H1 (cell line): ENCODE measurements at regions not wholly inside any gene's neighbourhood (a gene's known extent, or its start where the extent isn't known, plus 50 kb on each side); places are given as distances from the start of the nearest gene placed in this dataset.

Experiments used
- ASH2L ChIP-seq: fragments of 200-600, 300-600 bp; sonication (generic); IDR thresholded peaks from one replicate; pipeline ENCODE4 v1.7.1; 2017; ENCODE audit warnings: low read length
- BACH1 ChIP-seq: IDR thresholded peaks from 2 replicates; pipeline ENCODE4 v1.6.1; 2012; ENCODE audit warnings: low read length, improper control_type of control experiment
- CHD1 ChIP-seq: IDR thresholded peaks from 2 replicates; pipeline ENCODE4 v1.6.1; 2012; ENCODE audit warnings: low read depth, low read length, improper control_type of control experiment
- CHD2 ChIP-seq: IDR thresholded peaks from 2 replicates; pipeline ENCODE4 v1.6.1; 2012; ENCODE audit warnings: low read length, improper control_type of control experiment
- CREB1 ChIP-seq: IDR thresholded peaks from 2 replicates; pipeline ENCODE4 v1.6.1; 2012; ENCODE audit warnings: inconsistent platforms
- EGR1 ChIP-seq: IDR thresholded peaks from 2 replicates; pipeline ENCODE4 v1.6.1; 2011; ENCODE audit warnings: low read depth, low read length, borderline replicate concordance
- EP300 ChIP-seq, 2 experiments: IDR thresholded peaks; 1 replicate in 1 of 2; 2 replicates in 1 of 2; pipeline ENCODE4 v1.6.1; 2011 to 2012; ENCODE audit warnings: low read depth in 2 of 2, low read length in 2 of 2, mild to moderate bottlenecking in 2 of 2, borderline replicate concordance in 1 of 2, inconsistent platforms in 1 of 2, moderate library complexity in 1 of 2
- GTF2F1 ChIP-seq: IDR thresholded peaks from 2 replicates; pipeline ENCODE4 v1.6.1; 2012; ENCODE audit warnings: low read depth, low read length, improper control_type of control experiment, borderline replicate concordance
- HDAC2 ChIP-seq, 2 experiments: fragments of 300-600 bp in 1 of 2; sonication (generic) in 1 of 2; IDR thresholded peaks; 2 replicates each; pipeline ENCODE4 v1.6.1; 2011 to 2012; ENCODE audit warnings: low read depth in 2 of 2, low read length in 2 of 2, mild to moderate bottlenecking in 2 of 2, moderate library complexity in 2 of 2, borderline replicate concordance in 1 of 2, inconsistent platforms in 1 of 2
- HDAC6 ChIP-seq: IDR thresholded peaks from one replicate; pipeline ENCODE4 v1.7.1; 2012; ENCODE audit warnings: low read depth, mild to moderate bottlenecking, inconsistent platforms, low read length, moderate library complexity
- KDM4A ChIP-seq: IDR thresholded peaks from one replicate; pipeline ENCODE4 v1.7.1; 2012; ENCODE audit warnings: low read depth, mild to moderate bottlenecking, moderate library complexity, low read length, inconsistent platforms; ENCODE audit not compliant: severe bottlenecking
- KDM5A ChIP-seq: fragments of 200-600 bp; IDR thresholded peaks from 2 replicates; pipeline ENCODE4 v1.7.1; 2012; ENCODE audit warnings: mild to moderate bottlenecking, low read length, inconsistent platforms, mixed read lengths
- MAFK ChIP-seq: IDR thresholded peaks from 2 replicates; pipeline ENCODE4 v1.6.1; 2012; ENCODE audit warnings: low read depth, mild to moderate bottlenecking, improper control_type of control experiment, low read length
- NRF1 ChIP-seq: IDR thresholded peaks from 2 replicates; pipeline ENCODE4 v1.6.1; 2011; ENCODE audit warnings: mild to moderate bottlenecking, low read depth, low read length, improper control_type of control experiment
- PHF8 ChIP-seq: fragments of 200-600 bp; sonication (generic); conservative IDR thresholded peaks from 2 replicates; pipeline ENCODE4 v1.7.1; 2012; ENCODE audit warnings: low read depth, mild to moderate bottlenecking, inconsistent platforms, low read length, moderate library complexity
- RXRA ChIP-seq: IDR thresholded peaks from 2 replicates; pipeline ENCODE4 v1.6.1; 2011; ENCODE audit warnings: low read depth, mild to moderate bottlenecking, low read length, moderate library complexity; ENCODE audit not compliant: insufficient read depth
- SIN3A ChIP-seq, 2 experiments: IDR thresholded peaks in 1 of 2; conservative IDR thresholded peaks in 1 of 2; 2 replicates each; pipeline ENCODE4 v1.6.1; 2011 to 2012; ENCODE audit warnings: low read length in 2 of 2, improper control_type of control experiment in 1 of 2, low read depth in 1 of 2, mild to moderate bottlenecking in 1 of 2
- SP4 ChIP-seq: IDR thresholded peaks from 2 replicates; pipeline ENCODE4 v1.6.1; 2012; ENCODE audit warnings: low read length, inconsistent platforms
- SRF ChIP-seq: IDR thresholded peaks from 2 replicates; pipeline ENCODE4 v1.6.1; 2011; ENCODE audit warnings: mild to moderate bottlenecking, low read depth, low read length, moderate library complexity
- TEAD4 ChIP-seq: IDR thresholded peaks from 2 replicates; pipeline ENCODE4 v1.6.1; 2012; ENCODE audit warnings: low read depth, low read length, inconsistent platforms, mixed read lengths
- USF2 ChIP-seq: IDR thresholded peaks from 2 replicates; pipeline ENCODE4 v1.6.1; 2011; ENCODE audit warnings: low read length, improper control_type of control experiment
- YY1 ChIP-seq: IDR thresholded peaks from 2 replicates; pipeline ENCODE4 v1.6.1; 2011; ENCODE audit warnings: low read depth, mild to moderate bottlenecking, low read length

- TF ChIP-seq ASH2L, result peak; percentile 85
- TF ChIP-seq BACH1, result peak; percentile 95
- no peak for TF ChIP-seq CREB1
- TF ChIP-seq SIN3A (conservative IDR thresholded peaks at IDR 0.05 in 1 of 2, IDR thresholded peaks at IDR 0.05 in 1 of 2; ENCODE audit: low read depth in 1 of 2, low read length in 2 of 2), result peak in 1 of 2 experiments; percentile 69; a peak in 1 of 4 replicates
- TF ChIP-seq EP300 (IDR thresholded peaks at IDR 0.05; ENCODE audit: borderline replicate concordance in 1 of 2, low read depth in 2 of 2, low read length in 2 of 2), result peak in 1 of 2 experiments; percentile 61; a peak in 1 of 3 replicates
- no peak for TF ChIP-seq HDAC6
- TF ChIP-seq NRF1, result no peak
- no peak for TF ChIP-seq HDAC2 (IDR thresholded peaks at IDR 0.05; ENCODE audit: borderline replicate concordance in 1 of 2, low read depth in 2 of 2, low read length in 2 of 2)
- no peak for TF ChIP-seq EGR1
- TF ChIP-seq USF2, result no peak
- TF ChIP-seq PHF8, result peak; percentile 51; the same call in 1 of the 2 replicates
- peak; percentile 40 for TF ChIP-seq KDM4A
- TF ChIP-seq KDM5A, result no peak
- TF ChIP-seq GTF2F1, result no peak
- peak; percentile 85; the same call in 1 of the 2 replicates for TF ChIP-seq MAFK
- TF ChIP-seq TEAD4, result no peak
- no peak for TF ChIP-seq YY1
- TF ChIP-seq CHD1, result no peak
- no peak for TF ChIP-seq SRF
- no peak for TF ChIP-seq RXRA
- no peak for TF ChIP-seq SP4
- TF ChIP-seq CHD2, result no peak
Observed at GRCh38 chr7:131109759-131110296, 217.8 kb upstream of the MKLN1 start (continued).
